CD4-positive, alpha-beta T cell treated with Interleukin-17A for 4 hours (primary cell): ENCODE measurements at regions not wholly inside any gene's neighbourhood (a gene's known extent, or its start where the extent isn't known, plus 50 kb on each side); places are given as distances from the start of the nearest gene placed in this dataset.

Source experiments
- DNase-seq: peaks from one replicate; pipeline ENCODE4 v3.0.0-alpha.2; 2020; ENCODE audit warnings: mixed read lengths

GRCh38 chr6:138580040-138580439 is 80.7 kb upstream of the NHSL1 start:
- DNase-seq, result no peak

- no peak for DNase-seq
These were observed 81.5 kb upstream of the NHSL1 start for GRCh38 chr6:138580801-138581200.

GRCh38 chr6:138582573-138582972 is 83.3 kb upstream of the NHSL1 start:
- DNase-seq, result no peak

GRCh38 chr6:138586638-138587037 is 87.3 kb upstream of the NHSL1 start:
- DNase-seq, result no peak

GRCh38 chr6:138588805-138589434 is 89.6 kb upstream of the NHSL1 start:
- peak; percentile 60 for DNase-seq

- peak; percentile 54 for DNase-seq
These were observed 91.8 kb upstream of the NHSL1 start for GRCh38 chr6:138590796-138591709.

GRCh38 chr6:138592749-138593123 is 93.4 kb upstream of the NHSL1 start:
- DNase-seq, result no peak

GRCh38 chr6:138593124-138593877 is 94.0 kb upstream of the NHSL1 start:
- DNase-seq, result peak; percentile 45

- no peak for DNase-seq
These were observed 94.8 kb upstream of the NHSL1 start for GRCh38 chr6:138593909-138594757.

GRCh38 chr6:138594758-138595140 is 95.5 kb upstream of the NHSL1 start:
- DNase-seq, result no peak

GRCh38 chr6:138596126-138596525 is 96.8 kb upstream of the NHSL1 start:
- no peak for DNase-seq

- no peak for DNase-seq
These were observed 97.3 kb upstream of the NHSL1 start for GRCh38 chr6:138596591-138596990.

GRCh38 chr6:138597336-138597735 is 98.0 kb upstream of the NHSL1 start:
- DNase-seq, result no peak

- no peak for DNase-seq
These were observed 99.4 kb upstream of the NHSL1 start for GRCh38 chr6:138598562-138599173.

- no peak for DNase-seq
These were observed 101.0 kb upstream of the NHSL1 start for GRCh38 chr6:138600261-138600660.

GRCh38 chr6:138600726-138601125 is 101.4 kb upstream of the NHSL1 start:
- no peak for DNase-seq

GRCh38 chr6:138601128-138601527 is 101.8 kb upstream of the NHSL1 start:
- DNase-seq, result no peak

- no peak for DNase-seq
These were observed 106.7 kb upstream of the NHSL1 start for GRCh38 chr6:138605958-138606357.

- DNase-seq, result no peak
These were observed 108.5 kb upstream of the NHSL1 start for GRCh38 chr6:138607478-138608433.

GRCh38 chr6:138608896-138609295 is 109.6 kb upstream of the NHSL1 start:
- DNase-seq, result no peak
